Left lung (tissue), 4 donors: ENCODE measurements at regions not wholly inside any gene's neighbourhood (a gene's known extent, or its start where the extent isn't known, plus 50 kb on each side); places are given as distances from the start of the nearest gene placed in this dataset.

Experiments
- ATAC-seq: fragments of 200-7000 bp; cut with Tn5 transposase; one replicate; pipeline ENCODE4 v1.9.1; 2020; ENCODE audit warnings: moderate library complexity
- DNase-seq, 4 donors: peaks; one replicate each; pipeline ENCODE4 v3.0.0-alpha.2; 2013 to 2020
- H3K27ac ChIP-seq, 2 donors: fragments of 200-600 bp; sonication (generic) in 1 of 2; one replicate each; pipeline versions ENCODE4 v1.5.0 to v1.8.0; 2020 to 2021
- H3K27me3 ChIP-seq, 2 donors: fragments of 200-600 bp; sonication (generic) in 1 of 2; one replicate each; pipeline versions ENCODE4 v1.5.0 to v1.8.0; 2020 to 2021
- H3K36me3 ChIP-seq, 2 donors: fragments of 200-600 bp; sonication (generic) in 1 of 2; one replicate each; pipeline versions ENCODE4 v1.5.0 to v1.8.0; 2020 to 2021
- H3K4me1 ChIP-seq, 2 donors: fragments of 200-600 bp; one replicate each; pipeline ENCODE4 v1.8.0; 2021
- H3K4me3 ChIP-seq, 2 donors: fragments of 200-600 bp; sonication (generic) in 1 of 2; one replicate each; pipeline versions ENCODE4 v1.5.0 to v1.8.0; 2020 to 2021; ENCODE audit warnings: mild to moderate bottlenecking in 1 of 2
- H3K9me3 ChIP-seq, 2 donors: fragments of 200-600 bp; sonication (generic) in 1 of 2; one replicate each; pipeline versions ENCODE4 v1.5.0 to v1.8.0; 2020 to 2021
- CTCF ChIP-seq, 2 donors: fragments of 200-600 bp; sonication (generic) in 1 of 2; IDR thresholded peaks; one replicate each; pipeline versions ENCODE4 v1.5.0 to v1.8.0; 2021; ENCODE audit warnings: antibody characterized with exemption in 2 of 2
- intact Hi-C, 2 donors: fragments of 100-400 bp; cut with DNase I; formaldehyde crosslinking; loops; one replicate each; pipeline versions ENCODE4 v1.11.2 to v1.14.2; 2022
- donor health status: DM: no; HTN: yes; CAD: no.
- donor health status: DM: no; HTN: no; CAD: no.

- intact Hi-C loops: no loop called here
- ATAC-seq: no peak
These were observed 76.7 kb upstream of the UNC5A start for GRCh38 chr5:176733406-176734262.

GRCh38 chr5:176734756-176735342 lies 75.5 kb upstream of the UNC5A start:
- Histone ChIP-seq H3K4me3 (no peak overlapping the region), H3K9me3 (peaks cover 0 to 6% of the 10 kb centered on the region in 2 donors), H3K27me3 (peaks cover 18 to 100% of the 10 kb centered on the region in 2 donors), H3K4me1 (no peaks in the 10 kb centered on the region), H3K27ac (no peak overlapping the region), H3K36me3 (no peaks in the 10 kb centered on the region)
- ATAC-seq: no peak
- DNase-seq: peak in 2 of 4 donors; percentile 13 to 36
- intact Hi-C loops: no loop called here
- no peak for TF ChIP-seq CTCF (IDR thresholded peaks at IDR 0.05)

More at GRCh38 chr5:176733406-176734262, 76.7 kb upstream of the UNC5A start:
- H3K27ac ChIP-seq: no peak overlapping the region
- DNase-seq: peak in 1 of 4 donors; percentile 26
- H3K4me1 ChIP-seq: no peaks in the 10 kb centered on the region
- no peaks in the 10 kb centered on the region for H3K36me3 ChIP-seq
- H3K4me3 ChIP-seq: no peak overlapping the region
- peaks cover 0 to 6% of the 10 kb centered on the region in 2 donors for H3K9me3 ChIP-seq
- H3K27me3 ChIP-seq: peaks cover 7 to 100% of the 10 kb centered on the region in 2 donors
- TF ChIP-seq CTCF (IDR thresholded peaks at IDR 0.05): no peak

GRCh38 chr5:176735383-176736265 lies 74.7 kb upstream of the UNC5A start:
- no peak overlapping the region for H3K27ac ChIP-seq
- DNase-seq (peak in 2 of 4 donors; percentile 6 to 60), ATAC-seq (no peak)
- H3K27me3 ChIP-seq: peaks cover 26 to 100% of the 10 kb centered on the region in 2 donors
- no peaks in the 10 kb centered on the region for H3K4me1 ChIP-seq
- no peaks in the 10 kb centered on the region for H3K36me3 ChIP-seq
- TF ChIP-seq CTCF (IDR thresholded peaks at IDR 0.05): no peak
- H3K4me3 ChIP-seq: no peak overlapping the region
- peaks cover 0 to 4% of the 10 kb centered on the region in 2 donors for H3K9me3 ChIP-seq
- intact Hi-C loops: no loop called here

- intact Hi-C loops: no loop called here
- Histone ChIP-seq H3K27me3 (peaks cover 33 to 100% of the 10 kb centered on the region in 2 donors), H3K4me3 (no peak overlapping the region), H3K4me1 (no peaks in the 10 kb centered on the region), H3K36me3 (no peaks in the 10 kb centered on the region), H3K27ac (no peak overlapping the region), H3K9me3 (no peaks in the 10 kb centered on the region)
- ATAC-seq (no peak), DNase-seq (peak in 2 of 4 donors; percentile 5 to 15)
- no peak for TF ChIP-seq CTCF (IDR thresholded peaks at IDR 0.05)
These were observed 73.9 kb upstream of the UNC5A start for GRCh38 chr5:176736301-176736930.
